ENCODE measurements at regions not wholly inside any gene's neighbourhood (a gene's known extent, or its start where the extent isn't known, plus 50 kb on each side); places are given as distances from the start of the nearest gene placed in this dataset.
"Not testable (repeated sequence)": the region's sequence is repeated elsewhere in the genome, so short reads cannot be mapped to it uniquely, and the experiment has no call there.

DNA sequence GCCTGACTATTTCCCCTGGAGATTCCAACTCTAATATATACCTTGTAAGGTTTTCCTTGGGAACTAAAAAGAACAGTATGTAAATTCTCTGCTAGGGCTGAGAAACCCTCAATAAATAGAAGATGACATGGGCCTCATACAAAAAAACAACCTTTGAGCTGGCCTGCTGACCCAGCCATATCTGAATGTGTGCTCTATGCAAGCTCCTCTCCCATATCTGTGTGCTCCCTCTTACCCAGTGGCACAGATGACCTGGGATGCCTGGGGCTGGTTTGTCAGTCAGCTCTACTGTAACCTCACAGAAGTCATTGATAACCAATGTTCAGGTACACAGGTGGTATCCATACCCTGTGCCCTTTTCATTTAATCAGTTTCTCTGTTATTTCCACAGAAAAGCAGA, 329.2 kb downstream of the SEC16B start:
- no peaks in the 10 kb centered on the region for H3K27me3 ChIP-seq
- H3K4me3 ChIP-seq, result no peak overlapping the region
- H3K36me3 ChIP-seq, result no peaks in the 10 kb centered on the region
- H3K27ac ChIP-seq, result no peak overlapping the region
- H3K4me1 ChIP-seq, result no peaks in the 10 kb centered on the region
- intact Hi-C loops (cut with DNase I; ENCODE audit: low total_unique reads), result no loop called here
- no peaks in the 10 kb centered on the region for H3K9me3 ChIP-seq
- TF ChIP-seq POLR2A (IDR thresholded peaks at IDR 0.05), result no peak
- TF ChIP-seq, protein P1, sequence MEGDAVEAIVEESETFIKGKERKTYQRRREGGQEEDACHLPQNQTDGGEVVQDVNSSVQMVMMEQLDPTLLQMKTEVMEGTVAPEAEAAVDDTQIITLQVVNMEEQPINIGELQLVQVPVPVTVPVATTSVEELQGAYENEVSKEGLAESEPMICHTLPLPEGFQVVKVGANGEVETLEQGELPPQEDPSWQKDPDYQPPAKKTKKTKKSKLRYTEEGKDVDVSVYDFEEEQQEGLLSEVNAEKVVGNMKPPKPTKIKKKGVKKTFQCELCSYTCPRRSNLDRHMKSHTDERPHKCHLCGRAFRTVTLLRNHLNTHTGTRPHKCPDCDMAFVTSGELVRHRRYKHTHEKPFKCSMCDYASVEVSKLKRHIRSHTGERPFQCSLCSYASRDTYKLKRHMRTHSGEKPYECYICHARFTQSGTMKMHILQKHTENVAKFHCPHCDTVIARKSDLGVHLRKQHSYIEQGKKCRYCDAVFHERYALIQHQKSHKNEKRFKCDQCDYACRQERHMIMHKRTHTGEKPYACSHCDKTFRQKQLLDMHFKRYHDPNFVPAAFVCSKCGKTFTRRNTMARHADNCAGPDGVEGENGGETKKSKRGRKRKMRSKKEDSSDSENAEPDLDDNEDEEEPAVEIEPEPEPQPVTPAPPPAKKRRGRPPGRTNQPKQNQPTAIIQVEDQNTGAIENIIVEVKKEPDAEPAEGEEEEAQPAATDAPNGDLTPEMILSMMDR (IDR thresholded peaks at IDR 0.05), result no peak
- DNase-seq, result no peak

DNA sequence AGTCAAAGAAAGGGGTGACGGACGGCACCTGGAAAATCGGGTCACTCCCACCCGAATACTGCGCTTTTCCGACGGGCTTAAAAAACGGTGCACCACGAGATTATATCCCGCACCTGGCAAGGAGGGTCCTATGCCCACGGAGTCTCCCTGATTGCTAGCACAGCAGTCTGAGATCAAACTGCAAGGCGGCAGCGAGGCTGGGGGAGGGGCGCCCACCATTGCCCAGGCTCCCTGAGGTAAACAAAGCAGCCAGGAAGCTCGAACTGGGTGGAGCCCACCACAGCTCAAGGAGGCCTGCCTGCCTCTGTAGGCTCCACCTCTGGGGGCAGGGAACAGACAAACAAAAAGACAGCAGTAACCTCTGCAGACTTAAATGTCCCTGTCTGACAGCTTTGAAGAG, 335.7 kb downstream of the SEC16B start:
- intact Hi-C loops (cut with DNase I; ENCODE audit: low total_unique reads); H3K4me1 ChIP-seq; H3K27me3 ChIP-seq; DNase-seq; H3K9me3 ChIP-seq; H3K36me3 ChIP-seq; H3K27ac ChIP-seq; H3K4me3 ChIP-seq: not testable (repeated sequence)

DNA sequence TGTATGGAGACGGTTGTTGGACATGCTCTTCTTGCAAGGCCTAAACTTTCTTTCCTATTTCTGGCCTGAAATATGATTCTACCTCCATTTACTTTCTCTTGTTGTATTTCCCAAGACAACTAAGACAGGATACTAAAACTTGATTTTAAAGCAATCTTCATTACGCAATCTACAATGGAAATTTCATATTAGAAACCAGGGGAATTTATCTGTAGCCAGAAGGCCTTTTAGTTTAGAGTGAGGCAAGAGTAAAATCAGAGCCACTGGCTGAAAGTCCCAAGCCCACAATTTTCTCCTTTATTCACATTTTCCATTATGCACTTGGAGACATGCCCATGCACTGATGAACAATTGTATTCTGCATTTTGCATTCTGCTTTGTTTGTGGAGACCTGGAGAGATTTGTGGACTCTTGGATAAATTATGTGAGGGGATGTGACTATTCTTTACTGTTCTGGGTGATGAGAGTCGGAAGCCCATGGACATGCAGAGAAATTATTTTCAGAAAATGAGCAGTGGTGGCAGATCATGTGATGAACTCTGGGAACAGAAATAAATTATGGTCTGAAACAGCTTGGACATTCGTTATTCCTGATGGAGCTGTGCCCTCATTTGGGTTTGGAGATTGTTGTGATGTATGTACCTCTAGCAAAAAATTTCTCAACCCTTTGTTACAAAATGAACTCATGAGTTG, 336.8 kb downstream of the SEC16B start:
- TF ChIP-seq, protein P1 (IDR thresholded peaks at IDR 0.05), result no peak
- no peak for TF ChIP-seq POLR2A (IDR thresholded peaks at IDR 0.05)
- no peak overlapping the region for H3K27ac ChIP-seq
- no peaks in the 10 kb centered on the region for H3K4me1 ChIP-seq
- H3K36me3 ChIP-seq, result no peaks in the 10 kb centered on the region
- DNase-seq, result no peak
- H3K27me3 ChIP-seq, result no peaks in the 10 kb centered on the region
- H3K9me3 ChIP-seq, result no peaks in the 10 kb centered on the region
- no peak overlapping the region for H3K4me3 ChIP-seq
- intact Hi-C loops (cut with DNase I; ENCODE audit: low total_unique reads), result no loop called here

DNA sequence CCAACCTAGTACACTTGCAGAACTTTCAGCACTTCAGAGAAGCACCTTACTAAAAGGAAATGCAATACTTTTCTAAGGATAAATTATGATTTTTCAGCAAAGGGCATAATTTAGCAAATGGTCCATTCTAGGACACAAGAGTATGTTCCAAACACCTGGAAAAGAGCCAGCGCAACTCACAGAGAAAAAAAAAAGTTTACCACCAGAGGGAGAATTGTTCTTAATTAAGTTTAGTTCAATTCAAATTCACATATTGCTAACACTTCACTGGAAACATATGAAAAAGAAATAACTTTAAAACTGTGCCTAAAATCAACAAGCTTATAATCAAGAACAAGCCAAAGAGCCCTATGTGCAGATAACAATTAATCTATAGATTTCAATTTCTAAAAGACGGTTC, 338.1 kb downstream of the SEC16B start:
- intact Hi-C loops (cut with DNase I; ENCODE audit: low total_unique reads), result no loop called here
- H3K9me3 ChIP-seq, result no peaks in the 10 kb centered on the region
- no peaks in the 10 kb centered on the region for H3K36me3 ChIP-seq
- no peak overlapping the region for H3K4me3 ChIP-seq
- no peaks in the 10 kb centered on the region for H3K4me1 ChIP-seq
- TF ChIP-seq POLR2A (IDR thresholded peaks at IDR 0.05), result no peak
- TF ChIP-seq, protein P1 (IDR thresholded peaks at IDR 0.05), result no peak
- DNase-seq, result no peak
- H3K27me3 ChIP-seq, result no peaks in the 10 kb centered on the region
- no peak overlapping the region for H3K27ac ChIP-seq

DNA sequence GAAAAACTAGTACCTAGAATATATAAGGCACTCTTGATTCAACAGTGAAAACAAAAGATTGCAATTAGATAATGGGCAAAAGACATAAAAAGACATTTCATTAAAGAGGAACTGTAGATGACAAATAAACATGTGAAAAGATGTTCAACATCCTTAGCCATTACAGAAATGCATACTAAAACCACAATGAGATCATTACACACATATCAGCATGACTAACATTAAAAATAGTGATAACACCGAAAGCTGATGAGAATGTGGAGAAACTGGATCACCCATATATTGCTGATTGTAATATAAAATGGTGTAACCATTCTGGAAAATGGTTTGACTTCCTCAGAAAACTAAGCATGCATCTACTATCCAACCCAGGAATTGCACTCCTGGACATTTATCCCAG, 340.3 kb downstream of the SEC16B start:
- intact Hi-C loops (cut with DNase I; ENCODE audit: low total_unique reads), result no loop called here
- Histone ChIP-seq H3K9me3 (no peaks in the 10 kb centered on the region), H3K27ac (no peak overlapping the region), H3K36me3 (no peaks in the 10 kb centered on the region), H3K4me3 (no peak overlapping the region), H3K4me1 (no peaks in the 10 kb centered on the region), H3K27me3 (no peaks in the 10 kb centered on the region)
- DNase-seq, result no peak
- TF ChIP-seq POLR2A (IDR thresholded peaks at IDR 0.05), result no peak
- TF ChIP-seq, protein P1 (IDR thresholded peaks at IDR 0.05), result no peak

Measured in uterus (tissue), 3 donors.